ENCODE measurements at regions not wholly inside any gene's neighbourhood (a gene's known extent, or its start where the extent isn't known, plus 50 kb on each side); places are given as distances from the start of the nearest gene placed in this dataset.
"Not testable (repeated sequence)": the region's sequence is repeated elsewhere in the genome, so short reads cannot be mapped to it uniquely, and the experiment has no call there.

- no peak for DNase-seq
These were observed 684.4 kb upstream of the PCDH9 start for GRCh38 chr13:67914535-67914934.

- not testable (repeated sequence) for DNase-seq
These were observed 672.8 kb upstream of the PCDH9 start for GRCh38 chr13:67902960-67903359.

- DNase-seq: no peak
These were observed 650.8 kb upstream of the PCDH9 start for GRCh38 chr13:67880916-67881315.

- DNase-seq: no peak
These were observed 648.2 kb upstream of the PCDH9 start for GRCh38 chr13:67878376-67878775.

- no peak for DNase-seq
These were observed 646.9 kb upstream of the PCDH9 start for GRCh38 chr13:67877031-67877430.

GRCh38 chr13:67867206-67867605 lies 637.1 kb upstream of the PCDH9 start:
- DNase-seq: no peak

GRCh38 chr13:67860315-67860714 lies 630.2 kb upstream of the PCDH9 start:
- DNase-seq: no peak

GRCh38 chr13:67859904-67860303 lies 629.8 kb upstream of the PCDH9 start:
- no peak for DNase-seq

GRCh38 chr13:67857581-67858310 lies 627.6 kb upstream of the PCDH9 start:
- DNase-seq: no peak

GRCh38 chr13:67856955-67857354 lies 626.8 kb upstream of the PCDH9 start:
- DNase-seq: no peak

GRCh38 chr13:67855741-67856238 lies 625.7 kb upstream of the PCDH9 start:
- DNase-seq: no peak

- DNase-seq: no peak
These were observed 624.9 kb upstream of the PCDH9 start for GRCh38 chr13:67854990-67855389.

GRCh38 chr13:67844574-67844973 lies 614.4 kb upstream of the PCDH9 start:
- DNase-seq: no peak

GRCh38 chr13:67841071-67841470 lies 610.9 kb upstream of the PCDH9 start:
- no peak for DNase-seq

- DNase-seq: no peak
These were observed 603.4 kb upstream of the PCDH9 start for GRCh38 chr13:67833564-67833963.

GRCh38 chr13:67829641-67830040 lies 599.5 kb upstream of the PCDH9 start:
- DNase-seq: no peak

- DNase-seq: no peak
These were observed 597.9 kb upstream of the PCDH9 start for GRCh38 chr13:67827992-67828391.

GRCh38 chr13:67821606-67822005 lies 591.5 kb upstream of the PCDH9 start:
- no peak for DNase-seq

- no peak for DNase-seq
These were observed 576.7 kb upstream of the PCDH9 start for GRCh38 chr13:67806796-67807195.

GRCh38 chr13:67803118-67803517 lies 573.0 kb upstream of the PCDH9 start:
- no peak for DNase-seq

GRCh38 chr13:67792151-67792676 lies 562.1 kb upstream of the PCDH9 start:
- DNase-seq: no peak

- no peak for DNase-seq
These were observed 560.9 kb upstream of the PCDH9 start for GRCh38 chr13:67791047-67791446.

GRCh38 chr13:67776151-67776550 lies 546.0 kb upstream of the PCDH9 start:
- DNase-seq: no peak

- no peak for DNase-seq
These were observed 545.2 kb upstream of the PCDH9 start for GRCh38 chr13:67775359-67775758.
